GM12878 (cell line): ENCODE measurements at regions not wholly inside any gene's neighbourhood (a gene's known extent, or its start where the extent isn't known, plus 50 kb on each side); places are given as distances from the start of the nearest gene placed in this dataset.

ENCODE experiments used
- ATAC-seq: fragments of 200-7000 bp; cut with Tn5 transposase; 3 replicates; pipeline ENCODE4 v1.9.1; 2020; ENCODE audit warnings: mild to moderate bottlenecking, moderate library complexity
- BruUV-seq: library from RNA; stranded (reverse); fragments of 400-500 nt; replicated peaks from 2 replicates; lab custom pipeline; 2021; lab: Mats Ljungman, UMichigan
- CTCF ChIA-PET: fragments of 300-600 bp; sonication (Branson Sonifier 250); formaldehyde crosslinking; extraction: SDS; loops from one replicate; lab custom pipeline; 2021; ENCODE audit warnings: inconsistent platforms; lab: Yijun Ruan, JAX
- POLR2A ChIA-PET: fragments of 350-600 bp; formaldehyde crosslinking; extraction: SDS; loops from one replicate; lab custom pipeline; 2021; ENCODE audit warnings: inconsistent platforms; lab: Charles Lee
- RAD21 ChIA-PET: fragments of 300-600 bp; sonication (Branson Sonifier 250); formaldehyde crosslinking; loops from one replicate; lab custom pipeline; 2023; ENCODE audit warnings: antibody characterized with exemption; ENCODE audit not compliant: unreplicated experiment; lab: Charles Lee
- SMC1A ChIA-PET: fragments of 300-600 bp; sonication (Branson Sonifier 250); formaldehyde crosslinking; loops from one replicate; lab custom pipeline; 2023; ENCODE audit not compliant: unreplicated experiment, uncharacterized antibody; lab: Charles Lee
- DNase-seq: peaks from one replicate; pipeline ENCODE4 v3.0.0-alpha.2; 2011; ENCODE audit warnings: low read depth, low spot score
- FAIRE-seq: peaks from 3 replicates; lab custom pipeline; 2011; peaks lifted over from hg19 to GRCh38; lab: Jason Lieb, UNC
- H2AFZ ChIP-seq: 2 replicates; pipeline ENCODE4 v1.6.0; 2011; ENCODE audit warnings: low read depth, low read length, control low read depth; ENCODE audit not compliant: control insufficient read depth
- H3K27ac ChIP-seq: 2 replicates; pipeline ENCODE4 v1.5.1; 2011; ENCODE audit warnings: control low read depth; ENCODE audit not compliant: control insufficient read depth, insufficient read depth
- H3K27me3 ChIP-seq, 2 experiments: replicated peaks in 1 of 2; 2 replicates each; pipeline versions ENCODE4 v1.6.0 to v1.6.1; 2011; ENCODE audit warnings: low read length in 1 of 2; ENCODE audit not compliant: control insufficient read depth in 2 of 2, insufficient read depth in 2 of 2
- H3K36me3 ChIP-seq, 2 experiments: 2 replicates each; pipeline ENCODE4 v1.5.1; 2011; ENCODE audit warnings: low read length in 1 of 2; ENCODE audit not compliant: control insufficient read depth in 2 of 2, insufficient read depth in 2 of 2
- H3K4me1 ChIP-seq: 2 replicates; pipeline ENCODE4 v1.6.1; 2011; ENCODE audit warnings: mild to moderate bottlenecking, low read length, moderate library complexity, mixed read lengths; ENCODE audit not compliant: control insufficient read depth, insufficient read depth
- H3K4me2 ChIP-seq: 2 replicates; pipeline ENCODE4 v1.6.0; 2011; ENCODE audit warnings: control low read depth; ENCODE audit not compliant: control insufficient read depth, insufficient read depth
- H3K4me3 ChIP-seq: fragments of 200-600 bp; sonication (generic); 2 replicates; pipeline ENCODE4 v1.5.1; 2016
- H3K79me2 ChIP-seq: 2 replicates; pipeline ENCODE4 v1.6.0; 2011; ENCODE audit warnings: low read length; ENCODE audit not compliant: control insufficient read depth, insufficient read depth
- H3K9ac ChIP-seq: 2 replicates; pipeline ENCODE4 v1.8.0; 2011; ENCODE audit warnings: low read length, control low read depth, mixed read lengths; ENCODE audit not compliant: control insufficient read depth, insufficient read depth
- H3K9me3 ChIP-seq: replicated peaks from 3 replicates; pipeline ENCODE4 v1.5.1; 2011; ENCODE audit warnings: mild to moderate bottlenecking, low read length; ENCODE audit not compliant: control insufficient read depth, insufficient read depth
- H4K20me1 ChIP-seq: 2 replicates; pipeline ENCODE4 v1.6.0; 2011; ENCODE audit not compliant: control insufficient read depth, insufficient read depth
- BCL3 ChIP-seq: IDR thresholded peaks from 2 replicates; pipeline ENCODE4 v1.6.1; 2011; ENCODE audit warnings: borderline replicate concordance, low read depth, mild to moderate bottlenecking, moderate library complexity, low read length; ENCODE audit not compliant: insufficient read depth, poor library complexity, severe bottlenecking
- BCLAF1 ChIP-seq: fragments of 450-650 bp; IDR thresholded peaks from 2 replicates; pipeline ENCODE4 v1.6.1; 2017; ENCODE audit warnings: antibody characterized with exemption, mild to moderate bottlenecking, moderate library complexity
- CHD1 ChIP-seq: IDR thresholded peaks from 2 replicates; pipeline ENCODE4 v1.6.1; 2012; ENCODE audit warnings: low read depth, low read length, improper control_type of control experiment
- CHD4 ChIP-seq: fragments of 200-600 bp; sonication (generic); IDR thresholded peaks from 2 replicates; pipeline ENCODE4 v1.6.1; 2016; ENCODE audit warnings: mild to moderate bottlenecking
- ETV6 ChIP-seq, 2 experiments: fragments of 450-650 bp in 1 of 2; IDR thresholded peaks in 1 of 2; conservative IDR thresholded peaks in 1 of 2; 2 replicates each; pipeline ENCODE4 v1.6.1; 2014; ENCODE audit warnings: antibody characterized with exemption in 1 of 2, borderline replicate concordance in 1 of 2, low read depth in 1 of 2, mild to moderate bottlenecking in 1 of 2, moderate library complexity in 1 of 2
- KLF5 ChIP-seq: fragments of 450-650 bp; IDR thresholded peaks from 2 replicates; pipeline ENCODE4 v1.6.1; 2014; ENCODE audit warnings: mild to moderate bottlenecking; ENCODE audit not compliant: partially characterized antibody
- MLLT1 ChIP-seq: fragments of 450-650 bp; IDR thresholded peaks from 2 replicates; pipeline ENCODE4 v1.6.1; 2016; ENCODE audit warnings: mild to moderate bottlenecking
- MXI1 ChIP-seq: fragments of 150-350 bp; IDR thresholded peaks from 2 replicates; pipeline ENCODE4 v1.6.1; 2011; ENCODE audit warnings: low read depth, mild to moderate bottlenecking, inconsistent platforms, low read length, improper control_type of control experiment
- NFYB ChIP-seq: IDR thresholded peaks from 2 replicates; pipeline ENCODE4 v1.6.1; 2011; ENCODE audit warnings: low read depth, mild to moderate bottlenecking, low read length, improper control_type of control experiment, moderate library complexity; ENCODE audit not compliant: insufficient read depth
- PAX8 ChIP-seq: fragments of 450-650 bp; IDR thresholded peaks from 2 replicates; pipeline ENCODE4 v1.6.1; 2017; ENCODE audit warnings: mild to moderate bottlenecking, moderate library complexity
- POLR2AphosphoS5 ChIP-seq: IDR thresholded peaks from 2 replicates; pipeline ENCODE4 v1.6.1; 2011; ENCODE audit warnings: mild to moderate bottlenecking, low read length, inconsistent platforms
- POU2F2 ChIP-seq: IDR thresholded peaks from 3 replicates; pipeline ENCODE4 v1.6.1; 2011; ENCODE audit warnings: low read depth, mild to moderate bottlenecking, low read length, borderline replicate concordance
- SKIL ChIP-seq: fragments of 450-650 bp; IDR thresholded peaks from 2 replicates; pipeline ENCODE4 v1.6.1; 2017; ENCODE audit warnings: mild to moderate bottlenecking, low read depth, inconsistent platforms; ENCODE audit not compliant: poor library complexity, severe bottlenecking
- SMAD5 ChIP-seq: IDR thresholded peaks from 2 replicates; pipeline ENCODE4 v1.6.1; 2016; ENCODE audit warnings: antibody characterized with exemption, low read depth
- SRF ChIP-seq, 2 experiments: IDR thresholded peaks; 2 replicates each; pipeline ENCODE4 v1.6.1; 2011; ENCODE audit warnings: low read depth in 2 of 2, low read length in 2 of 2, mild to moderate bottlenecking in 1 of 2, moderate library complexity in 1 of 2
- ZZZ3 ChIP-seq: IDR thresholded peaks from 2 replicates; pipeline ENCODE4 v1.6.1; 2011; ENCODE audit warnings: low read depth; ENCODE audit not compliant: control insufficient read depth, insufficient read length
- WGBS: methylation state at CpG from one replicate; pipeline ENCODE4 v1.1.6; 2016; ENCODE audit warnings: low lambda C conversion rate; ENCODE audit not compliant: insufficient replicate concordance, insufficient coverage; ENCODE audit errors: missing lambda C conversion rate; 5-methylcytosine and 5-hydroxymethylcytosine counted together
- in situ Hi-C: fragments of 300-500 bp; cut with MboI; formaldehyde crosslinking; loops from 9 replicates; pipeline ENCODE4 v1.14.3; 2018; ENCODE audit warnings: mixed read lengths
- intact Hi-C: fragments of 100-400 bp; cut with micrococcal nuclease; formaldehyde crosslinking; loops from one replicate; pipeline ENCODE4 v1.14.2; 2022; ENCODE audit not compliant: unreplicated experiment

- intact Hi-C loops (no loop called here), in situ Hi-C loops (no loop called here)
- H3K27ac ChIP-seq, result no peak overlapping the region
- no peak for DNase-seq
- H3K79me2 ChIP-seq, result no peaks in the 10 kb centered on the region
- no peak overlapping the region for H3K4me2 ChIP-seq
- FAIRE-seq, result no peak
- no peaks in the 10 kb centered on the region for H3K27me3 ChIP-seq
- no peaks in the 10 kb centered on the region for H4K20me1 ChIP-seq
- ChIA-PET POLR2A (no interaction called here), SMC1A (interaction anchor here (1.1 to 3.8 kb wide), 2 partner anchors 11 to 112 kb away, joined by 3 to 34 read pairs; no protein-coding TSS in a partner anchor), CTCF (interaction anchor here (0.6 to 1.8 kb wide), 2 partner anchors 10 to 74 kb away, joined by 3 to 5 read pairs; no protein-coding TSS in a partner anchor), RAD21 (interaction anchor here (1.1 kb wide), 1 partner anchor 46 kb away, joined by 3 read pairs; no protein-coding TSS in a partner anchor)
- 10% methylated on average over 4 of the region's 4 CpGs for WGBS
- H2AFZ ChIP-seq, result no peak overlapping the region
- TF ChIP-seq SRF (IDR thresholded peaks at IDR 0.05; ENCODE audit: low read depth in 2 of 2, low read length in 2 of 2), result no peak
- TF ChIP-seq SKIL, result no peak
- no peak for TF ChIP-seq ETV6 (conservative IDR thresholded peaks at IDR 0.05 in 1 of 2, IDR thresholded peaks at IDR 0.05 in 1 of 2; ENCODE audit: borderline replicate concordance in 1 of 2, low read depth in 1 of 2)
- no peak for TF ChIP-seq CHD1
- no peak for TF ChIP-seq MLLT1
- TF ChIP-seq ZZZ3, result no peak
- TF ChIP-seq CHD4, result no peak
- no peak for TF ChIP-seq KLF5
- TF ChIP-seq BCL3, result no peak
- no peak for TF ChIP-seq POLR2AphosphoS5
- no peak for TF ChIP-seq SMAD5
- TF ChIP-seq NFYB, result no peak
- TF ChIP-seq MXI1, result no peak
- TF ChIP-seq BCLAF1, result no peak
- no peak for TF ChIP-seq PAX8
- no peak for TF ChIP-seq POU2F2
- H3K9ac ChIP-seq, result no peak overlapping the region
- BruUV-seq, result no TSS peak
- no peak overlapping the region for H3K4me3 ChIP-seq
- no peaks in the 10 kb centered on the region for H3K4me1 ChIP-seq
- no peaks in the 10 kb centered on the region for H3K36me3 ChIP-seq
- no peaks in the 10 kb centered on the region for H3K9me3 ChIP-seq
- ATAC-seq, result peak; percentile 62
Measured at GRCh38 chr5:162334944-162335343, 267.4 kb downstream of the GABRG2 start.
